NB4 (cell line): ENCODE measurements at regions not wholly inside any gene's neighbourhood (a gene's known extent, or its start where the extent isn't known, plus 50 kb on each side); places are given as distances from the start of the nearest gene placed in this dataset.

Source experiments
- MYC ChIP-seq: IDR thresholded peaks from 2 replicates; pipeline ENCODE4 v1.6.1; 2011; ENCODE audit warnings: low read depth, low read length
- TF ChIP-seq, protein P1 (sequence below): IDR thresholded peaks from one replicate; pipeline ENCODE4 v1.5.1; 2012; ENCODE audit warnings: low read depth, low read length

GRCh38 chr4:19842471-19842870 is 409.2 kb upstream of the SLIT2 start:
- TF ChIP-seq, protein P1, sequence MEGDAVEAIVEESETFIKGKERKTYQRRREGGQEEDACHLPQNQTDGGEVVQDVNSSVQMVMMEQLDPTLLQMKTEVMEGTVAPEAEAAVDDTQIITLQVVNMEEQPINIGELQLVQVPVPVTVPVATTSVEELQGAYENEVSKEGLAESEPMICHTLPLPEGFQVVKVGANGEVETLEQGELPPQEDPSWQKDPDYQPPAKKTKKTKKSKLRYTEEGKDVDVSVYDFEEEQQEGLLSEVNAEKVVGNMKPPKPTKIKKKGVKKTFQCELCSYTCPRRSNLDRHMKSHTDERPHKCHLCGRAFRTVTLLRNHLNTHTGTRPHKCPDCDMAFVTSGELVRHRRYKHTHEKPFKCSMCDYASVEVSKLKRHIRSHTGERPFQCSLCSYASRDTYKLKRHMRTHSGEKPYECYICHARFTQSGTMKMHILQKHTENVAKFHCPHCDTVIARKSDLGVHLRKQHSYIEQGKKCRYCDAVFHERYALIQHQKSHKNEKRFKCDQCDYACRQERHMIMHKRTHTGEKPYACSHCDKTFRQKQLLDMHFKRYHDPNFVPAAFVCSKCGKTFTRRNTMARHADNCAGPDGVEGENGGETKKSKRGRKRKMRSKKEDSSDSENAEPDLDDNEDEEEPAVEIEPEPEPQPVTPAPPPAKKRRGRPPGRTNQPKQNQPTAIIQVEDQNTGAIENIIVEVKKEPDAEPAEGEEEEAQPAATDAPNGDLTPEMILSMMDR, result no peak
- TF ChIP-seq MYC, result no peak
